ENCODE measurements at regions not wholly inside any gene's neighbourhood (a gene's known extent, or its start where the extent isn't known, plus 50 kb on each side); places are given as distances from the start of the nearest gene placed in this dataset.
"Not testable (repeated sequence)": the region's sequence is repeated elsewhere in the genome, so short reads cannot be mapped to it uniquely, and the experiment has no call there.

DNA sequence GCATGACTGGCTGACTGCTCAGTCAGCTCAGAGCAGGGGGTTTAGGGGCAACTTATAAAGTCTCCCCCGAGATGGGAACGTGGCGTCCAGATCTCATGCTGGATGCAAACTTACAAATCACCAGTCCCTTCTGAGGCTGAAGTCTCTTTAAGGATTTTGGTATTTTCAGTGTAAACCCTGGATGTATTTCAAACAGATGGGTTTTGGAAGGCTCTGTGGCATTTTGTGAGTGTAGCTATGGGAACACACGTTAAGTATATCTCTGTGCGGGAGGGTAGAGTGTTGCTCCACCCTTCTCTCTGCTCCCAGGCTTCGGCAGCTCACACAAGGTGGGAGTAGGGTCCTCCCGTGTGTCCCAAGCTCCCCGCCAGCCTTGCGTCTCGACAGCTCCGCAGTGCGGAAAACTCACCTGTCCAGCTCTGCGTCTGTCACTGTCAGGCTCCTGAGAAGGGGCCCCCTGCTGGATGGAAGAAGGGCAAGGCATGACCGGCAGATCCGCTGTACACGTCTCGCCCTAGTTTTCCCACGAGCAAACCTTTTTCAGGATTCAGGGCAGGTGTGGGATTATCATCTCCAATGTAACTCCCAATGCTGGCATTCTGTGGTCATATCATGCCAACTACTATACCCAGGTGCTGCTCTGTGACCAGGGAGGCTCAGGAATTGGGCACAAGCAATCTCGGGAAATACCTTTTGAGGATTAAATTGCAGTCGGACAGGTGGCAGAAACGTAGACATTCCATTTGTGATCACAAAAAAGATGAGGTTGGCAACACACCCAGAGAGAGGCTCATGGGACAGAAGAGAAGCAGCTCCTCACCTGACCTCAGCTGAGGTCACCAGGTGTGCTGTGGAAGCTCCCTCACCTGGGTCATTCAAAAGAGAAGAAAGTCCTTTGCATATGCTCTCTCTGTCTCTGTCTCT lies 313.9 kb upstream of the B3GAT1 start:
- Mint-ChIP-seq H3K27me3 (peaks cover 9 to 53% (median 36%) of the 10 kb centered on the region in 5 donors), H3K9me3 (peaks cover 0 to 2% (median 0%) of the 10 kb centered on the region in 9 donors), H3K27ac (no peak overlapping the region), H3K36me3 (no peaks in the 10 kb centered on the region), H3K4me3 (no peak overlapping the region), H3K4me1 (peaks cover 0 to 2% (median 0%) of the 10 kb centered on the region in 4 donors)
- POLR2A ChIA-PET = no interaction called here
- ATAC-seq (no peak), DNase-seq (no peak)

GRCh38 chr11:134725211-134725610 lies 313.2 kb upstream of the B3GAT1 start:
- Mint-ChIP-seq H3K27ac (no peak overlapping the region), H3K9me3 (peaks cover 0 to 2% (median 0%) of the 10 kb centered on the region in 9 donors), H3K4me3 (no peak overlapping the region), H3K36me3 (no peaks in the 10 kb centered on the region), H3K27me3 (peaks cover 9 to 53% (median 36%) of the 10 kb centered on the region in 5 donors), H3K4me1 (peaks cover 0 to 2% (median 0%) of the 10 kb centered on the region in 4 donors)
- DNase-seq (no peak), ATAC-seq (no peak)
- POLR2A ChIA-PET = no interaction called here

- H3K9me3 Mint-ChIP-seq = peaks cover 0 to 2% (median 0%) of the 10 kb centered on the region in 9 donors
- DNase-seq = no peak
- H3K36me3 Mint-ChIP-seq = no peaks in the 10 kb centered on the region
- POLR2A ChIA-PET = no interaction called here
- no peak for ATAC-seq
- H3K27ac Mint-ChIP-seq = no peak overlapping the region
- peaks cover 9 to 53% (median 36%) of the 10 kb centered on the region in 5 donors for H3K27me3 Mint-ChIP-seq
- peaks cover 0 to 2% (median 0%) of the 10 kb centered on the region in 4 donors for H3K4me1 Mint-ChIP-seq
- no peak overlapping the region for H3K4me3 Mint-ChIP-seq
Observed at GRCh38 chr11:134724779-134725140, 312.7 kb upstream of the B3GAT1 start.

DNA sequence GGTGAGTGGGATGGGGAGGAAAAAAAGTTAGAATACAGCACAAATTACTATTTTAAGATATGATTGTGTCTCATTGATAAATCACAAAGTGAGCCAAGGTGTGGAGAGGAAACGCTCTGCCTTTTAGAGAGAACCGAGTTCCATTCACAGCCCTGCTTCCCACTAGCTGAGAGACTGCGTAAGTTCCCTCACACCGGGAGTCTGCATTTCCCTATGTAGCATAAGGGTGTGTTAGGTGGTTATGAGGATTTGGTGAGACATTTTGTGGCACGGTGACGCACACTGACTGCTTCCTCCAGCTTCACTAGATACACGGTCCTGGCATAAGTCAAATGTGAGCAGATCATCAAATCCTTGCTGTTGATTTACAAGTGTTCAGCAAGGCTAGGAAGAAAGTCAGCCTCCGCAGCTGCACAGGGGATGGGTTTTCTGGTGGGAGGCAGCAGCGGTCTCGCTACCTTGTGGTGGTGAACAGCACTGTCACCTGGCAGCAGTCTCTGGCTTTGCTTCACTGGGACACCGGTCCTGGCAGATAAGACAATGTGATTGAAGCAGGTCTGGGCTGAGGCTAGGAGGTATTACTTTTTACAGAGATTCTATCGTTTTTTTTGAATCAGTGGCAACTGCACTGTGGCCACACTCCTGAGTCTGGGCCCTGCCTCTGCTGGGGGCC lies 312.2 kb upstream of the B3GAT1 start:
- Mint-ChIP-seq H3K27ac (no peak overlapping the region), H3K9me3 (peaks cover 0 to 2% (median 0%) of the 10 kb centered on the region in 9 donors), H3K4me3 (no peak overlapping the region), H3K27me3 (peaks cover 9 to 53% (median 36%) of the 10 kb centered on the region in 5 donors), H3K36me3 (no peaks in the 10 kb centered on the region), H3K4me1 (peaks cover 0 to 2% (median 0%) of the 10 kb centered on the region in 4 donors)
- no peak for DNase-seq
- POLR2A ChIA-PET = no interaction called here
- ATAC-seq = no peak

- H3K4me1 Mint-ChIP-seq, H3K36me3 Mint-ChIP-seq, H3K27ac Mint-ChIP-seq, DNase-seq, ATAC-seq, POLR2A ChIA-PET, H3K9me3 Mint-ChIP-seq, H3K4me3 Mint-ChIP-seq: not testable (repeated sequence)
- H3K27me3 Mint-ChIP-seq = peaks cover 13 to 52% (median 31%) of the 10 kb centered on the region in 5 donors
Observed at GRCh38 chr11:134720691-134721070, 308.6 kb upstream of the B3GAT1 start.

DNA sequence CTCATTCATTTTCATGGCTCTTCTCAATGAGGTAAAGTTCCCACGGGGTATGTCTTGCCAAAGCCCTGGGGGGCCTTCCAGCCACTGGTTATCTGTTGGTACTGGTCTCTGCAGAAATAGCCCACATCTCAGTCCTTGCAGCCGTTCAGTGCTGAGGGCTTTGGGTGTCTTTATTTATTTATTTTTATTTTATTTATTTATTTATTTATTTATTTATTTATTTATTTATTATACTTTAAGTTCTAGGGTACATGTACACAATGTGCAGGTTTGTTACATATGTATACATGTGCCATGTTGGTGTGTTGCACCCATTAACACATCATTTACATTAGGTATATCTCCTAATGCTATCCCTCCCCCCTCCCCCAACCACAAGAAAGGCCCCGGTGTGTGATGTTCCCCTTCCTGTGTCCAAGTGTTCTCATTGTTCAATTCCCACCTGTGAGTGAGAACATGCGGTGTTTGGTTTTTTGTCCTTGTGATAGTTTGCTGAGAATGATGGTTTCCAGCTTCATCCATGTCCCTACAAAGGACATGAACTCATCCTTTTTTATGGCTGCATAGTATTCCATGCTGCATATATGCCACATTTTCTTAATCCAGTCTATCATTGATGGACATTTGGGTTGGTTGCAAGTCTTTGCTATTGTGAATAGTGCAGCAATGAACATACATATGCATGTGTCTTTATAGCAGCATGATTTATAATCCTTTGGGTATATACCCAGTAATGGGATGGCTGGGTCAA lies 308.1 kb upstream of the B3GAT1 start:
- DNase-seq, H3K27ac Mint-ChIP-seq, H3K36me3 Mint-ChIP-seq, H3K9me3 Mint-ChIP-seq, POLR2A ChIA-PET, H3K4me3 Mint-ChIP-seq, H3K4me1 Mint-ChIP-seq, ATAC-seq: not testable (repeated sequence)
- peaks cover 13 to 51% (median 25%) of the 10 kb centered on the region in 5 donors for H3K27me3 Mint-ChIP-seq

- no peak overlapping the region for H3K4me3 Mint-ChIP-seq
- H3K27me3 Mint-ChIP-seq = peaks cover 12 to 44% (median 20%) of the 10 kb centered on the region in 5 donors
- no peaks in the 10 kb centered on the region for H3K4me1 Mint-ChIP-seq
- no peak for ATAC-seq
- no peaks in the 10 kb centered on the region for H3K36me3 Mint-ChIP-seq
- DNase-seq = no peak
- POLR2A ChIA-PET = no interaction called here
- peaks cover 0 to 2% (median 0%) of the 10 kb centered on the region in 9 donors for H3K9me3 Mint-ChIP-seq
- H3K27ac Mint-ChIP-seq = no peak overlapping the region
Observed at GRCh38 chr11:134719397-134719796, 307.4 kb upstream of the B3GAT1 start.

GRCh38 chr11:134716582-134716981 lies 304.5 kb upstream of the B3GAT1 start:
- Mint-ChIP-seq H3K36me3 (no peaks in the 10 kb centered on the region), H3K9me3 (peaks cover 0 to 2% (median 0%) of the 10 kb centered on the region in 9 donors), H3K4me3 (no peak overlapping the region), H3K4me1 (no peaks in the 10 kb centered on the region), H3K27ac (no peak overlapping the region), H3K27me3 (peaks cover 4 to 24% (median 11%) of the 10 kb centered on the region in 5 donors)
- POLR2A ChIA-PET = no interaction called here
- ATAC-seq (no peak), DNase-seq (no peak)

DNA sequence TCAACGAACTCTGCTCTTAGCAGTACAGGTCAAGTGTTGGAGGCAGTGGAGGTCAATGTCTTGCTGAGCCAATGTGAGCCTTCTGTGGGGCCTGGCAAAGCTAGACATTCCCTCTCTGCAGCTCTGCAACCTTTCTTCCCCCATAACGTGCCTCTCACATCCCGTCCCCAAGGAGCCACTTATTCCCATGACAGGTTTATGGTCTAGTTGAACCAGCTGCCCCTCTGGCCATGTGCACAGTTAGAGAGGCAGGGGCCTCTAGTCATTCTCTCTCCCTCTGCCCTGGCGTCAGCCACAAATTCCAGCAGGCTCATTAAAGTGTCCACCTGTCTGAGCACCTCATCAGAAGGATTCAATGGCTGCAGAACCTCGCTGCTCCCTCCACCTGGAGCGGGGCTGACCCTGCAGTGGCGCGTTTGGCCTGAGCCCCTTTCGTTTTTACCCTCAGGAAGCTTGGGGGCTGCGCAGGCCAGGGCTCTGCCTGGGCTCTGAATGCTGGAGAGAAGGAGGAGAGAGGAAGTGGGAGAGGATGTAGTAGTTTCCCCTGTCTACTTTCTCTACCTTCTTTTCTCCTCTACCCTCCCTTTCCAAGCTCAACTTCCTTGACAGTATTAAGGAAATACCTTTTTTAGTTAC lies 302.1 kb upstream of the B3GAT1 start:
- H3K4me3 Mint-ChIP-seq = no peak overlapping the region
- POLR2A ChIA-PET = no interaction called here
- H3K4me1 Mint-ChIP-seq = no peaks in the 10 kb centered on the region
- no peaks in the 10 kb centered on the region for H3K36me3 Mint-ChIP-seq
- H3K27ac Mint-ChIP-seq = peak overlapping the region in 1 of 10 donors; percentile 18
- no peaks in the 10 kb centered on the region for H3K9me3 Mint-ChIP-seq
- ATAC-seq (no peak), DNase-seq (no peak)
- H3K27me3 Mint-ChIP-seq = peaks cover 4 to 24% (median 11%) of the 10 kb centered on the region in 5 donors

DNA sequence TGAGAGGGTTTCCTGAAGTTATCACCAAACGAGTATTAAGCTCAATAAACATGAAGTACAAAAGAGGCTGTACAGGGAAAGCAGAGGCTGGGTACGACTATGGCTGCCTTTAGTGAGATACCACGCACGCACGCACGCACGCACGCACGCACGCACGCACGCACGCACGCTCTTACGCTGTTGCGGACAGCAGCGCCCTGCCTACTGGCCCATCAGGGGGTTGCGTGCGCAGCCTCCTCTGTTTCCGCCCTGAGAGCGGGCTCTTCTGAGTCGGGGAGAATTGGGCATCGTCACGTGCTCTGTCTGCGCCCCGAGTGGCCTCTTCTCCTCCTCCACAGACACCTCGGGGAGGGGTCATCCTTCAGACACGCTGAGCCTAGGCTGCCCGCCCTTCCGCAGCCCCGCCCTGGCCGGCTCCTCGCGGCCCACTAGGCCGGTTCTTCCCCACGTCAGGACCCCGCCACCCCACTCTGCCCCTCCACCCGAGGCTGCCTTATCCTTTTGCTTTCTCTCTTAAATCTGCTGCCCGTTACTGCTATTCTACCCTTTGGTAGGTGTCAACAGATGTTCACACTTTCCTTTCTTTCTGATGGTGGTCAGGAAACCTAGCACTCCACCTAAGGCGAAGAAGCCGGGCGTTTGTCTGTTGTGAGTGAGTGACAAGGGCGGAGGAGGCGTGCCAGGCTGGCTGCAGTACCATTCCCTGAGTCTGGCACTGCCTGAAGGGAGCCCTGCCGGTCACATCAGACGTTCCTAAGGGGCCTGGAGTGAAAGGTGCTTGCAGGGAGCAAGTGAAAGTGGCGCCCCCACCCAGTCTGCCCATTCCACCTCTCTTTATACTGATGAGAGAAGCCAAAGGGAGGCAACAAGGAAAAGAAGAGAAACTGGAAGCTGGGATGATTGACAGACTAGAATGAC lies 300.4 kb upstream of the B3GAT1 start:
- Mint-ChIP-seq H3K27me3 (peaks cover 4 to 22% (median 9%) of the 10 kb centered on the region in 5 donors), H3K36me3 (no peaks in the 10 kb centered on the region), H3K4me1 (no peaks in the 10 kb centered on the region), H3K9me3 (no peaks in the 10 kb centered on the region), H3K4me3 (no peak overlapping the region), H3K27ac (peak overlapping the region in 1 of 10 donors; percentile 57)
- ATAC-seq (no peak), DNase-seq (no peak)
- POLR2A ChIA-PET = no interaction called here

DNA sequence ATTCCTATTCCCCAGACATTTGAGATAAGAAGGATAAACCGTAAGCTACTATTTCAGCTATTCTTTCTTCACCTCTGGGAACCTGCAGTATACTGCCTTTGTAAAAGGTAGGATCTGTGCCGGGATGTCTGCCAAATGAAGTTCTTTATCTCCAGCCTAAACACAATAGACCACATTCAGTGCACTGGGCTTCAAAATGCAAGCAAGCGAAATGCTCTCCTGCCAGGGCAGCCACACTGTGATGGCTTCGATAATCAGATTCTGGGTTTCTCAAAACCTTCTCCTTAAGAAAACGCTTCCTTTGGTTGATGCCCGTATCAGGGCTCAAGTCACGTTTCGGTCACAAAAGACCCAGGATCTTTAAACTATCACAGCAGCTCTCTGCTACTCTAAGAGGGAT lies 299.5 kb upstream of the B3GAT1 start:
- Mint-ChIP-seq H3K9me3 (no peaks in the 10 kb centered on the region), H3K36me3 (no peaks in the 10 kb centered on the region), H3K27ac (no peak overlapping the region), H3K27me3 (peaks cover 0 to 13% (median 5%) of the 10 kb centered on the region in 5 donors), H3K4me1 (no peaks in the 10 kb centered on the region), H3K4me3 (no peak overlapping the region)
- ATAC-seq (no peak), DNase-seq (no peak)
- POLR2A ChIA-PET = no interaction called here
